Mesenchymal stem cell (in vitro differentiated cells and primary cell): ENCODE measurements at regions not wholly inside any gene's neighbourhood (a gene's known extent, or its start where the extent isn't known, plus 50 kb on each side); places are given as distances from the start of the nearest gene placed in this dataset.

Experiments
- DNase-seq: peaks from one replicate; pipeline ENCODE4 v3.0.0-alpha.2; 2013
- H2AFZ ChIP-seq: one replicate; pipeline ENCODE4 v1.6.1; 2013; ENCODE audit warnings: low read depth, mild to moderate bottlenecking, control low read depth, inconsistent platforms, low read length, moderate library complexity
- H2AK5ac ChIP-seq: 2 replicates; pipeline ENCODE4 v1.6.1; 2013; ENCODE audit warnings: low read length, moderate library complexity, mild to moderate bottlenecking, inconsistent platforms; ENCODE audit not compliant: severe bottlenecking
- H2BK120ac ChIP-seq: one replicate; pipeline ENCODE4 v1.6.1; 2013; ENCODE audit warnings: low read depth, mild to moderate bottlenecking, inconsistent platforms, low read length, moderate library complexity
- H2BK12ac ChIP-seq, 2 experiments: one replicate each; pipeline ENCODE4 v1.6.1; 2013; ENCODE audit warnings: inconsistent platforms in 2 of 2, low read length in 2 of 2, mild to moderate bottlenecking in 2 of 2, moderate library complexity in 2 of 2, control low read depth in 1 of 2
- H2BK15ac ChIP-seq: one replicate; pipeline ENCODE4 v1.6.1; 2013; ENCODE audit warnings: mild to moderate bottlenecking, low read depth, inconsistent platforms; ENCODE audit not compliant: poor library complexity, severe bottlenecking
- H2BK5ac ChIP-seq: 2 replicates; pipeline ENCODE4 v1.6.1; 2013; ENCODE audit warnings: low read depth, mild to moderate bottlenecking, low read length, control low read depth, inconsistent platforms; ENCODE audit not compliant: poor library complexity, severe bottlenecking
- H3K14ac ChIP-seq, 2 experiments: one replicate each; pipeline ENCODE4 v1.6.1; 2013; ENCODE audit warnings: inconsistent platforms in 2 of 2, low read length in 2 of 2, control low read depth in 1 of 2, mild to moderate bottlenecking in 1 of 2, moderate library complexity in 1 of 2
- H3K18ac ChIP-seq, 2 experiments: one replicate each; pipeline ENCODE4 v1.6.1; 2013; ENCODE audit warnings: inconsistent platforms in 2 of 2, low read length in 2 of 2, control low read depth in 1 of 2, low read depth in 1 of 2, mild to moderate bottlenecking in 1 of 2
- H3K23ac ChIP-seq, 2 experiments: one replicate each; pipeline ENCODE4 v1.6.1; 2013; ENCODE audit warnings: inconsistent platforms in 2 of 2, low read length in 2 of 2, mild to moderate bottlenecking in 2 of 2, moderate library complexity in 2 of 2, control low read depth in 1 of 2
- H3K27ac ChIP-seq: 2 replicates; pipeline ENCODE4 v1.5.1; 2013; ENCODE audit warnings: mild to moderate bottlenecking, moderate library complexity, low read length, control low read depth, inconsistent platforms; ENCODE audit not compliant: poor library complexity, severe bottlenecking
- H3K27me3 ChIP-seq, 2 experiments: 2 replicates each; pipeline versions ENCODE4 v1.6.1 to v1.7.0; 2013; ENCODE audit warnings: low read length in 2 of 2, mild to moderate bottlenecking in 2 of 2, moderate library complexity in 2 of 2, control low read depth in 1 of 2, inconsistent platforms in 1 of 2; ENCODE audit not compliant: control insufficient read depth in 1 of 2, insufficient read depth in 1 of 2
- H3K36me3 ChIP-seq, 2 experiments: 2 replicates each; pipeline versions ENCODE4 v1.6.1 to v1.7.0; 2013; ENCODE audit warnings: low read length in 2 of 2, control low read depth in 1 of 2, inconsistent platforms in 1 of 2, low read depth in 1 of 2, mild to moderate bottlenecking in 1 of 2; ENCODE audit not compliant: insufficient read depth in 2 of 2, control insufficient read depth in 1 of 2
- H3K4ac ChIP-seq, 2 experiments: one replicate each; pipeline ENCODE4 v1.6.1; 2013; ENCODE audit warnings: inconsistent platforms in 2 of 2, low read length in 2 of 2, mild to moderate bottlenecking in 2 of 2, moderate library complexity in 2 of 2, control low read depth in 1 of 2, low read depth in 1 of 2
- H3K4me1 ChIP-seq: 2 replicates; pipeline ENCODE4 v1.6.1; 2013; ENCODE audit warnings: low read depth, low read length, control low read depth; ENCODE audit not compliant: control insufficient read depth, insufficient read depth
- H3K4me2 ChIP-seq: 2 replicates; pipeline ENCODE4 v1.6.1; 2013; ENCODE audit warnings: low read length, mild to moderate bottlenecking, inconsistent platforms; ENCODE audit not compliant: poor library complexity, severe bottlenecking
- H3K4me3 ChIP-seq, 2 experiments: 2 replicates each; pipeline versions ENCODE4 v1.5.1 to v1.7.0; 2013; ENCODE audit warnings: low read length in 2 of 2, mild to moderate bottlenecking in 2 of 2, control low read depth in 1 of 2, low read depth in 1 of 2; ENCODE audit not compliant: insufficient read depth in 1 of 2
- H3K79me1 ChIP-seq: replicated peaks from 2 replicates; pipeline ENCODE4 v1.6.1; 2013; ENCODE audit warnings: mild to moderate bottlenecking, control low read depth, low read length, inconsistent platforms; ENCODE audit not compliant: poor library complexity, severe bottlenecking
- H3K9ac ChIP-seq: 2 replicates; pipeline ENCODE4 v1.7.0; 2013; ENCODE audit warnings: mild to moderate bottlenecking, low read length, moderate library complexity
- H3K9me3 ChIP-seq: 2 replicates; pipeline ENCODE4 v1.7.0; 2013; ENCODE audit warnings: mild to moderate bottlenecking, low read length; ENCODE audit not compliant: control insufficient read depth
- H4K8ac ChIP-seq: one replicate; pipeline ENCODE4 v1.6.1; 2013; ENCODE audit warnings: inconsistent platforms, mild to moderate bottlenecking, low read length, moderate library complexity
- H4K91ac ChIP-seq: one replicate; pipeline ENCODE4 v1.6.1; 2013; ENCODE audit warnings: mild to moderate bottlenecking, low read length, inconsistent platforms
- WGBS: methylation state at CpG from one replicate; pipeline ENCODE4 v1.1.7; 2013; ENCODE audit warnings: mixed read lengths; 5-methylcytosine and 5-hydroxymethylcytosine counted together

- H3K4ac ChIP-seq, result no peak overlapping the region
- 86% methylated on average over 15 of the region's 15 CpGs for WGBS
- no peak overlapping the region for H2BK120ac ChIP-seq
- peak overlapping the region in 1 of 2 experiments; percentile 56 for H3K14ac ChIP-seq
- no peak overlapping the region for H4K91ac ChIP-seq
- H2AK5ac ChIP-seq, result no peak overlapping the region
- no peak overlapping the region for H4K8ac ChIP-seq
- H3K36me3 ChIP-seq, result peaks cover 18 to 26% of the 10 kb centered on the region in 2 experiments
- no peak overlapping the region for H2AFZ ChIP-seq
- no peak overlapping the region for H3K18ac ChIP-seq
- no peak overlapping the region for H3K9ac ChIP-seq
- H3K9me3 ChIP-seq, result no peaks in the 10 kb centered on the region
- H3K27me3 ChIP-seq, result no peaks in the 10 kb centered on the region
- no peak overlapping the region for H2BK5ac ChIP-seq
- no peak overlapping the region for H3K27ac ChIP-seq
- no peak overlapping the region for H3K4me2 ChIP-seq
- no peak overlapping the region for H2BK15ac ChIP-seq
- H3K4me3 ChIP-seq, result no peak overlapping the region
- no peak overlapping the region for H2BK12ac ChIP-seq
- no peak overlapping the region for H3K23ac ChIP-seq
- H3K79me1 ChIP-seq, result peaks cover 1% of the 10 kb centered on the region
- no peak for DNase-seq
- H3K4me1 ChIP-seq, result peaks cover 4% of the 10 kb centered on the region
Measured at GRCh38 chr16:27718201-27719105, 168.5 kb downstream of the KATNIP start.

GRCh38 chr16:27719106-27719445 is 169.1 kb downstream of the KATNIP start:
- Histone ChIP-seq H3K4me2 (no peak overlapping the region), H3K9me3 (no peaks in the 10 kb centered on the region), H2BK15ac (no peak overlapping the region), H2BK5ac (no peak overlapping the region), H2AFZ (no peak overlapping the region), H3K9ac (no peak overlapping the region), H4K91ac (no peak overlapping the region), H3K79me1 (no peaks in the 10 kb centered on the region), H2BK12ac (no peak overlapping the region), H3K4ac (no peak overlapping the region), H3K18ac (no peak overlapping the region), H3K14ac (no peak overlapping the region), H4K8ac (no peak overlapping the region), H3K23ac (no peak overlapping the region), H3K4me1 (peaks cover 9% of the 10 kb centered on the region), H3K27me3 (no peaks in the 10 kb centered on the region), H3K36me3 (peaks cover 19 to 32% of the 10 kb centered on the region in 2 experiments), H2AK5ac (no peak overlapping the region), H3K4me3 (no peak overlapping the region), H3K27ac (no peak overlapping the region), H2BK120ac (no peak overlapping the region)
- 100% methylated on average over 3 of the region's 3 CpGs for WGBS
- DNase-seq, result no peak

GRCh38 chr16:27720731-27721530 is 171.0 kb downstream of the KATNIP start:
- Histone ChIP-seq H3K9ac (peak overlapping the region; percentile 77), H3K36me3 (peaks cover 21 to 38% of the 10 kb centered on the region in 2 experiments), H2BK15ac (no peak overlapping the region), H2BK120ac (no peak overlapping the region), H3K23ac (no peak overlapping the region), H2AK5ac (no peak overlapping the region), H3K27me3 (no peaks in the 10 kb centered on the region), H2BK5ac (no peak overlapping the region), H2BK12ac (no peak overlapping the region), H3K27ac (no peak overlapping the region), H3K4me1 (peaks cover 15% of the 10 kb centered on the region), H4K91ac (no peak overlapping the region), H3K4ac (no peak overlapping the region), H4K8ac (no peak overlapping the region), H3K4me3 (peak overlapping the region in 1 of 2 experiments; percentile 60), H3K14ac (no peak overlapping the region), H3K9me3 (no peaks in the 10 kb centered on the region), H2AFZ (no peak overlapping the region), H3K18ac (no peak overlapping the region), H3K4me2 (no peak overlapping the region), H3K79me1 (no peaks in the 10 kb centered on the region)
- DNase-seq, result no peak
- 89% methylated on average over 20 of the region's 20 CpGs for WGBS

GRCh38 chr16:27721531-27722181 is 171.7 kb downstream of the KATNIP start:
- H4K91ac ChIP-seq, result no peak overlapping the region
- no peak overlapping the region for H2AFZ ChIP-seq
- H2AK5ac ChIP-seq, result no peak overlapping the region
- H3K79me1 ChIP-seq, result no peaks in the 10 kb centered on the region
- 69% methylated on average over 10 of the region's 10 CpGs for WGBS
- H2BK12ac ChIP-seq, result no peak overlapping the region
- no peak overlapping the region for H3K27ac ChIP-seq
- H3K14ac ChIP-seq, result no peak overlapping the region
- no peak overlapping the region for H2BK120ac ChIP-seq
- no peak overlapping the region for H2BK5ac ChIP-seq
- peak; percentile 66 for DNase-seq
- peaks cover 15% of the 10 kb centered on the region for H3K4me1 ChIP-seq
- peak overlapping the region; percentile 77 for H3K9ac ChIP-seq
- H3K27me3 ChIP-seq, result no peaks in the 10 kb centered on the region
- H3K18ac ChIP-seq, result no peak overlapping the region
- no peak overlapping the region for H3K4ac ChIP-seq
- peak overlapping the region in 1 of 2 experiments; percentile 60 for H3K4me3 ChIP-seq
- no peak overlapping the region for H3K4me2 ChIP-seq
- peaks cover 28 to 44% of the 10 kb centered on the region in 2 experiments for H3K36me3 ChIP-seq
- H4K8ac ChIP-seq, result no peak overlapping the region
- H2BK15ac ChIP-seq, result no peak overlapping the region
- no peak overlapping the region for H3K23ac ChIP-seq
- no peaks in the 10 kb centered on the region for H3K9me3 ChIP-seq
